Suprapubic skin (tissue), 4 donors: ENCODE measurements at regions not wholly inside any gene's neighbourhood (a gene's known extent, or its start where the extent isn't known, plus 50 kb on each side); places are given as distances from the start of the nearest gene placed in this dataset.

Experiments
- DNase-seq, 2 donors: peaks; one replicate each; pipeline ENCODE4 v3.0.0-alpha.2; 2019; ENCODE audit warnings: low spot score in 2 of 2
- H3K27ac ChIP-seq: fragments of 200-600 bp; sonication (generic); one replicate; pipeline ENCODE4 v1.5.1; 2019
- H3K27me3 ChIP-seq: fragments of 200-600 bp; sonication (generic); one replicate; pipeline ENCODE4 v1.5.1; 2019
- H3K36me3 ChIP-seq: fragments of 200-600 bp; sonication (generic); one replicate; pipeline ENCODE4 v1.5.1; 2019
- H3K4me1 ChIP-seq: fragments of 200-600 bp; sonication (generic); one replicate; pipeline ENCODE4 v1.5.1; 2019
- H3K4me3 ChIP-seq: fragments of 200-600 bp; sonication (generic); one replicate; pipeline ENCODE4 v1.5.1; 2019; ENCODE audit warnings: mild to moderate bottlenecking
- H3K9me3 ChIP-seq: fragments of 200-600 bp; sonication (generic); one replicate; pipeline ENCODE4 v1.5.1; 2019
- CTCF ChIP-seq, 2 donors: fragments of 200-600 bp in 1 of 2; fragments of 450-650 bp in 1 of 2; sonication (generic) in 1 of 2; IDR thresholded peaks; one replicate each; pipeline ENCODE4 v1.5.1; 2016 to 2019; ENCODE audit warnings: antibody characterized with exemption in 2 of 2, mild to moderate bottlenecking in 1 of 2, moderate library complexity in 1 of 2
- EP300 ChIP-seq: sonication (generic); formaldehyde crosslinking; IDR thresholded peaks from one replicate; pipeline ENCODE4 v1.6.1; 2017; ENCODE audit warnings: antibody characterized with exemption
- POLR2A ChIP-seq, 2 donors: fragments of 450-650 bp; IDR thresholded peaks; one replicate each; pipeline ENCODE4 v1.6.1; 2017; ENCODE audit warnings: antibody characterized with exemption in 2 of 2, mild to moderate bottlenecking in 2 of 2, moderate library complexity in 2 of 2
- POLR2AphosphoS5 ChIP-seq, 3 donors: sonication (generic); formaldehyde crosslinking; IDR thresholded peaks; one replicate each; pipeline ENCODE4 v1.6.1; 2017; ENCODE audit warnings: antibody characterized with exemption in 3 of 3
- WGBS: methylation state at CpG from one replicate; pipeline ENCODE4 v1.1.5; 2018; 5-methylcytosine and 5-hydroxymethylcytosine counted together

- TF ChIP-seq CTCF (IDR thresholded peaks at IDR 0.05), result no peak
- TF ChIP-seq POLR2AphosphoS5 (IDR thresholded peaks at IDR 0.05), result no peak
- no peak for TF ChIP-seq EP300
- TF ChIP-seq POLR2A (IDR thresholded peaks at IDR 0.05), result no peak
- peak in 1 of 2 donors; percentile 26 for DNase-seq
These were observed 223.2 kb upstream of the COPS8 start for GRCh38 chr2:236862526-236862925.

GRCh38 chr2:236862961-236863728 is 222.5 kb upstream of the COPS8 start:
- WGBS, result 50% methylated on average over 8 of the region's 9 CpGs
- Histone ChIP-seq H3K4me1 (peaks cover 8% of the 10 kb centered on the region), H3K27ac (no peak overlapping the region), H3K4me3 (no peak overlapping the region), H3K36me3 (no peaks in the 10 kb centered on the region), H3K9me3 (no peaks in the 10 kb centered on the region), H3K27me3 (no peaks in the 10 kb centered on the region)
- peak in 1 of 2 donors; percentile 66 for DNase-seq
- TF ChIP-seq EP300 (no peak), POLR2A (IDR thresholded peaks at IDR 0.05) (no peak), CTCF (IDR thresholded peaks at IDR 0.05) (no peak), POLR2AphosphoS5 (IDR thresholded peaks at IDR 0.05) (no peak)

More at GRCh38 chr2:236862526-236862925, 223.2 kb upstream of the COPS8 start:
- Histone ChIP-seq H3K4me3 (no peak overlapping the region), H3K9me3 (no peaks in the 10 kb centered on the region), H3K27me3 (no peaks in the 10 kb centered on the region), H3K27ac (no peak overlapping the region), H3K4me1 (peaks cover 8% of the 10 kb centered on the region), H3K36me3 (no peaks in the 10 kb centered on the region)
- WGBS, result 51% methylated on average over 2 of the region's 2 CpGs

- no peak overlapping the region for H3K4me3 ChIP-seq
- no peak overlapping the region for H3K27ac ChIP-seq
- 95% methylated on average over 3 of the region's 5 CpGs for WGBS
- no peaks in the 10 kb centered on the region for H3K9me3 ChIP-seq
- no peaks in the 10 kb centered on the region for H3K36me3 ChIP-seq
- peak in 1 of 2 donors; percentile 35 for DNase-seq
- no peaks in the 10 kb centered on the region for H3K27me3 ChIP-seq
- H3K4me1 ChIP-seq, result peaks cover 8% of the 10 kb centered on the region
- TF ChIP-seq POLR2AphosphoS5 (IDR thresholded peaks at IDR 0.05), result no peak
- no peak for TF ChIP-seq CTCF (IDR thresholded peaks at IDR 0.05)
- no peak for TF ChIP-seq POLR2A (IDR thresholded peaks at IDR 0.05)
- no peak for TF ChIP-seq EP300
These were observed 222.0 kb upstream of the COPS8 start for GRCh38 chr2:236863729-236864126.

- Histone ChIP-seq H3K9me3 (no peaks in the 10 kb centered on the region), H3K36me3 (no peaks in the 10 kb centered on the region), H3K27ac (no peak overlapping the region), H3K4me3 (no peak overlapping the region), H3K4me1 (peaks cover 8% of the 10 kb centered on the region), H3K27me3 (no peaks in the 10 kb centered on the region)
- TF ChIP-seq CTCF (IDR thresholded peaks at IDR 0.05) (no peak), EP300 (no peak), POLR2AphosphoS5 (IDR thresholded peaks at IDR 0.05) (no peak), POLR2A (IDR thresholded peaks at IDR 0.05) (no peak)
- 95% methylated on average over 2 of the region's 2 CpGs for WGBS
- peak in 1 of 2 donors; percentile 16 for DNase-seq
These were observed 220.6 kb upstream of the COPS8 start for GRCh38 chr2:236865052-236865451.

GRCh38 chr2:236866542-236867340 is 218.9 kb upstream of the COPS8 start:
- Histone ChIP-seq H3K9me3 (no peaks in the 10 kb centered on the region), H3K4me3 (no peak overlapping the region), H3K4me1 (peaks cover 14% of the 10 kb centered on the region), H3K27me3 (no peaks in the 10 kb centered on the region), H3K27ac (no peak overlapping the region), H3K36me3 (no peaks in the 10 kb centered on the region)
- TF ChIP-seq POLR2AphosphoS5 (IDR thresholded peaks at IDR 0.05) (no peak), POLR2A (IDR thresholded peaks at IDR 0.05) (no peak), CTCF (IDR thresholded peaks at IDR 0.05) (no peak), EP300 (no peak)
- DNase-seq, result peak; percentile 20 to 50
- WGBS, result 84% methylated on average over 10 of the region's 10 CpGs
